ENCODE measurements at regions not wholly inside any gene's neighbourhood (a gene's known extent, or its start where the extent isn't known, plus 50 kb on each side); places are given as distances from the start of the nearest gene placed in this dataset.

DNA sequence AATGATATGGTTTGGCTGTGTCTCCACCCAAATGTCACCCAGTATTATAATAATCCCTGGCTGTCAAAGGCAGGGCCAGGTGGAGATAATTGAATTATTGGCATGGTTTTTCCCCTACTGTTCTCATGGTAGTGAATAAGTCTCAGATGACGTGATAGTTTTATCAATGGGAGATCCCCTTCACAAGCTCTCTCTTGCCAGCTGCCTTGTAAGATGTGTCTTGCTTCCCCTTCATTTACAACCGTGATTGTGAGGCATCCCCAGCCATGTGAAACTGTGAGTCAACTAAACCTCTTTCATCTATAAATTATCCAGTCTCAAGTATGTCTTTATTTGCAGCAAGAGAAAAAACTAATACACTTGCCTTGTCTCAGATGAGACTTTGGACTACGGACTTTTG is 907.3 kb upstream of the MANEA start:
- DNase-seq (ENCODE audit: extremely low spot score): no peak
- no peaks in the 10 kb centered on the region for H3K36me3 ChIP-seq (ENCODE audit: insufficient read depth)
- no peak overlapping the region for H3K4me3 ChIP-seq (ENCODE audit: low read depth, low read length)
- WGBS: 76% methylated on average over 3 of the region's 3 CpGs
- no peaks in the 10 kb centered on the region for H3K4me1 ChIP-seq (ENCODE audit: insufficient read depth)
- no peak overlapping the region for H3K27ac ChIP-seq (ENCODE audit: low read depth)

DNA sequence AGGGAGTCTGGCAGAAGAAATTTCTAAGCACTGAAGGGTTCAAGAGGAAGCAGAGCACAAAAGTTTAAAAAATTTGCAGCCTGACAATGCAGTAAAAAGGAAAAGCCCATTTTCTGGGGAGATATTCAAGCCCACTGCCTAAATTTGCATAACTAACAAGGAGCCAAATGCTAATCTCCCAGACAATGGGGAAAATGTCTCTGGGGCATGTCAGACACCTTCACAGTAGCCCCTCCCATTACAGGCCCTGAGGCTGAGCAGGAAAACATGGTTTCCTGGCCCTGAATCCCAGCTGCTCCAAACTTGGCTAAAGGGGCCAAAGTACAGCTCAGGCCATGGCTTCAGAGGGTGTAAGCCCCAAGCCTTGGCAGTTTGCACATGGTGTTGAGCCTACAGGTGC is 908.5 kb upstream of the MANEA start:
- Histone ChIP-seq H3K4me1 (ENCODE audit: insufficient read depth) (no peaks in the 10 kb centered on the region), H3K36me3 (ENCODE audit: insufficient read depth) (no peaks in the 10 kb centered on the region), H3K27ac (ENCODE audit: low read depth) (no peak overlapping the region), H3K4me3 (ENCODE audit: low read depth, low read length) (no peak overlapping the region)
- DNase-seq (ENCODE audit: extremely low spot score): no peak

DNA sequence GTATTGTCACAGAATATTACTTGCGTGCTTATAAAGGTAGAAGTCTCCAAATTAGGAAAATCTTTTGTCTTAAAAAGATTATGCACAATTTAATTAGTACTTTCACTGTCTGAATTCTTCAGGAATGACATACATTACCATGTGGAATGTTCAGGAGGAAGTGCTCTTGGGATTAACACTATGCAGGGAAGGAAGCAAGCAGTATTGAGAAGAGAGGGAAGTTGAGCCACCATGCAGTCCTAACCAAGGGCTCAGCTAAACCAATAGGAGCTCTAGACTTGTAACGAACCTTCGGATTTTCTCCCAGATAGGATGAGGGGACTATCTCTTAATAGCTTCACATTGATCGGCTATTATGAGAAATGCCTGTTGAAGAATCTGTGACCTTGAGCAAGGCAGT is 918.4 kb upstream of the MANEA start:
- WGBS: 82% methylated on average over 4 of the region's 4 CpGs
- no peaks in the 10 kb centered on the region for H3K4me1 ChIP-seq (ENCODE audit: insufficient read depth)
- H3K36me3 ChIP-seq (ENCODE audit: insufficient read depth): no peaks in the 10 kb centered on the region
- DNase-seq (ENCODE audit: extremely low spot score): no peak
- no peak overlapping the region for H3K27ac ChIP-seq (ENCODE audit: low read depth)
- H3K4me3 ChIP-seq (ENCODE audit: low read depth, low read length): no peak overlapping the region

DNA sequence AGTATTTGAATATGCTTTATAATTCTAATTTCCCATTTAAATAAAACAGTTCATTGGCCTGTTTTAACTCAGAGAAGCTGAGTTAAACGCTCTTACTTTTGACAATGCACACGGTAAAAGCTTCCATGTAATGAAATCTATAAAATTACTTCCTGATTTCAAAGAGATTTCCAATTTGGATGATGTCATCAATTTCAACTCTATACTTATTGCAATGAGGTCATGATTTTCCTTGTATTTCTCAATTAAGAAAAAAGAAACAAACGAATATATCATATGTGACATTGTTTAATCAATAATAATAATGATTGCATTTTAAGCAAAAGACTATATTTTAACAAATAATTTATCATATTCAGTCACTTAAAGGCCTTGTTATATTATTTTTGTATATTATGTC is 926.1 kb upstream of the MANEA start:
- Histone ChIP-seq H3K36me3 (ENCODE audit: insufficient read depth) (no peaks in the 10 kb centered on the region), H3K4me1 (ENCODE audit: insufficient read depth) (no peaks in the 10 kb centered on the region), H3K27ac (ENCODE audit: low read depth) (no peak overlapping the region), H3K4me3 (ENCODE audit: low read depth, low read length) (no peak overlapping the region)
- WGBS: 79% methylated on average over 3 of the region's 3 CpGs
- no peak for DNase-seq (ENCODE audit: extremely low spot score)

DNA sequence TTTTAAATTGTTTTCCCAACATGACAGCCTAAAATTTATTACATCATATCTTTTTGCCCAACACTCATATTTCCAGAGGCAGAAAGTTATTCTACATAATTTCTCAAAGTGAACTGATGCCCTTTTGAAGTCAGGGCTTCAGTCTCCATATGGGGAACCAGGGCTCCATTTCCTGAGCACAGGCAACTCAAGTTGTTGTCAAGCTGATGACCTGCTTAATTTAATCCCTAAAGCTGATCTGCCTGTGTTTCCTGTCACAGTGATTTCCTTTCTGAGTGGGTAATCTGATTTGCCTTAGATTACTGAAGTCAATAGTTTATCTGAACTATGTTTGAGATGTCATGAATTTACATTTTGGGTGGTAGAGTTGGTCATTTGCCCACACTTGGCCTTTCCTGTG is 932.1 kb upstream of the MANEA start:
- no peak for DNase-seq (ENCODE audit: extremely low spot score)
- Histone ChIP-seq H3K36me3 (ENCODE audit: insufficient read depth) (no peaks in the 10 kb centered on the region), H3K27ac (ENCODE audit: low read depth) (no peak overlapping the region), H3K4me3 (ENCODE audit: low read depth, low read length) (no peak overlapping the region), H3K4me1 (ENCODE audit: insufficient read depth) (no peaks in the 10 kb centered on the region)

DNA sequence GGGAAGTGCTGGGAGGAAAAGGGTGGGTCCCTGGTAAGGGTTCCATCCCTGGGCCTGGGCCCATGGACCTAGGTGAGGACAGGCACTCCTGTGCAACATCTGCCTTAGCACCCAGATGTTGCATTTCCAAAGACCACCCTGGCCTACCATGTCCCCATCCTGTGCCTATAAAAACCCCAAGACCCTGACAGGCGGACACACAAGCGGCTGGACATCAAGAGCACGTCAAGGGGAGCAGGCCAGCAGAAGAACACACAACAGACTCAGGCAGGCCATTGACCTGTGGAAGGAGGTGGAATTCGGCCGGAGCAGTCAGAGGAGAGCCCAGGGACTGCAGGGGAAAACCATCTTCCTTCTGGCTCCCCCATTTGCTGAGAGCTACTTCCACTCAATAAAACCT is 937.8 kb upstream of the MANEA start:
- Histone ChIP-seq H3K4me3 (ENCODE audit: low read depth, low read length) (no peak overlapping the region), H3K4me1 (ENCODE audit: insufficient read depth) (no peaks in the 10 kb centered on the region), H3K36me3 (ENCODE audit: insufficient read depth) (no peaks in the 10 kb centered on the region), H3K27ac (ENCODE audit: low read depth) (no peak overlapping the region)
- WGBS: 88% methylated on average over 5 of the region's 5 CpGs
- no peak for DNase-seq (ENCODE audit: extremely low spot score)

DNA sequence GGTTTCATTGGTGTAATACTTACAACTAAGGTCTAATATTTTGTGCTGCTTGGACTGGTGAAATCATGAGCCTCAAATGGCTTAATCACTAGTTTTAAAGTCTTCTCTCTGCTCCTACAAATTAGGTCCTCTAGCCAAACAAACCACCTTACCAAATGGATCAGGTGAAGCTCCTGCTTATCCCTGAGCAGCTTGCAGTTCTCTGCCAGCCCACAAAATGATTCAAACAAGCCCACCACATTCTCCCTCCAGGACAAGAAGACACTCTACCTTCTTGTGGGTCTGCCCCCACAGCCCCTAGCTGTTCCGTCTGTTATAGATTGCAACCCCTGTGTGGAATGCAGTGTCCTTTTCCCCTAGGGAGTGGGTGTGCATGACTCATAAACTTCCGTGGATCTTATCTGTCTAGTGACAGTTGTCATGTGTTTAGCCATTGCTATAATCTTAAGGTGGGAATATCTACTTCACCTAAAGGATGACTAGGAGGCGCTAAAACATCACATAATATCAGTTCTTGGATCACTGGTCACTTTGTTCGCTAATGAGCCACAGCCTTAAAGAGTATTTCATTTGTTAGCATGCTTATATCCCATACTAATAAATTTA is 940.5 kb upstream of the MANEA start:
- WGBS: 34% methylated on average over 4 of the region's 4 CpGs
- DNase-seq (ENCODE audit: extremely low spot score): no peak
- no peak overlapping the region for H3K27ac ChIP-seq (ENCODE audit: low read depth)
- no peak overlapping the region for H3K4me3 ChIP-seq (ENCODE audit: low read depth, low read length)
- no peaks in the 10 kb centered on the region for H3K36me3 ChIP-seq (ENCODE audit: insufficient read depth)
- H3K4me1 ChIP-seq (ENCODE audit: insufficient read depth): no peaks in the 10 kb centered on the region

DNA sequence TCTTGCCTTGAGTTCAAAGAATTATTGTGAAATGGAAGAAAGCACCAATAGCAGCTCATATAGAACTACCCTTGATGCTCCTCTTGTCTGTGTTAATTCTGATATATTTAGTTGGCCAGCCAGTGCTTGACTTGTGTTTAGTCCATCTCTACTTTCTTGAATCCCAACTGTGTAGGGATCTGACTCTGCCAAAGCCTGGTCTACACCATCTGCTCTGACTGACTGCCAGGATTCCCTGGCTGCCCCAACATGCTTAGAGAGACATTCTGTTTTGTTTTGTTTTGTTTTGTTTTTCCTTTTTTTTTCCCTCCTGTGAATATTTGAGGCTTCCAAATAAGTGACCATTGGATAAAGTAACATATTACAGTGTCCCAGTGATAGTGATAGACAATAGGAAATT is 953.7 kb upstream of the MANEA start:
- no peak overlapping the region for H3K27ac ChIP-seq (ENCODE audit: low read depth)
- no peak overlapping the region for H3K4me3 ChIP-seq (ENCODE audit: low read depth, low read length)
- no peaks in the 10 kb centered on the region for H3K36me3 ChIP-seq (ENCODE audit: insufficient read depth)
- no peaks in the 10 kb centered on the region for H3K4me1 ChIP-seq (ENCODE audit: insufficient read depth)
- no peak for DNase-seq (ENCODE audit: extremely low spot score)

DNA sequence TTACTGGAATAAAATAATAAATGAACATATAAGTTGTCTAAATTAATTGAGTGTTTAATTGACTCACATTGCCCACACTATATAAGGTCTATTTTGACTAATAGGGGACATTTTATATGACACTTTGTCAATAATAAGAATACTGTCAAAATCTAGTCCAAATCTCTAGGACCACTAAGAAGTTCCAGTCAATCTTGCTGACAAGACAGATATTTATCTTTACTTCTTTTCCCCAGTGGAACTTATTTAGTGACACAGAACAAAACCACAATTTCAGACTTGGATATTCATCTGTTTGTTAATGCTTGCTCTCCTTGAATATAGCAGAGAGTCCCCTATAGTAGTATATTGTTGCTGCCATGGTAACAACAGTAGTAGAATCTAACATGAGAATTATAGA is 954.6 kb upstream of the MANEA start:
- no peaks in the 10 kb centered on the region for H3K36me3 ChIP-seq (ENCODE audit: insufficient read depth)
- H3K4me3 ChIP-seq (ENCODE audit: low read depth, low read length): no peak overlapping the region
- no peak for DNase-seq (ENCODE audit: extremely low spot score)
- no peak overlapping the region for H3K27ac ChIP-seq (ENCODE audit: low read depth)
- no peaks in the 10 kb centered on the region for H3K4me1 ChIP-seq (ENCODE audit: insufficient read depth)

DNA sequence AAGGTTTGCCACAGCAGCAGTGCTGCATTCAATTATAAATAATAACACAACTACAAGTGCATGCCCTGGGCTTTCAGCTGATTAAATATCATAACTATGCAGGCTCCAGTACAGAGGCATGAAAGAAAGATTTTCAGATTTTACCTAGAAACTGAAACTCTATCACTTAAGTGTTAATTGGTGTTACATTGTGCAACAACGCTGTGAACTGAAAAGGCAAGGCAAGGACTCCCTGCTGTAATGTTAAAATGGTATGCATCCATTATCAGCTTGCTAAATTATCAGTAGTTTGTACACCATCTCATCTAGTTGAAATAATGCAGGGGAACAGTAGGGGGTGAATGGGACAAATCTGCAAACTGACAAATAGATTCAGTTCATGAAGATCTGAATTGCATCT is 976.7 kb upstream of the MANEA start:
- DNase-seq (ENCODE audit: extremely low spot score): no peak
- 67% methylated on average over 1 of the region's 1 CpG for WGBS
- Histone ChIP-seq H3K27ac (ENCODE audit: low read depth) (no peak overlapping the region), H3K36me3 (ENCODE audit: insufficient read depth) (no peaks in the 10 kb centered on the region), H3K4me3 (ENCODE audit: low read depth, low read length) (no peak overlapping the region), H3K4me1 (ENCODE audit: insufficient read depth) (no peaks in the 10 kb centered on the region)

DNA sequence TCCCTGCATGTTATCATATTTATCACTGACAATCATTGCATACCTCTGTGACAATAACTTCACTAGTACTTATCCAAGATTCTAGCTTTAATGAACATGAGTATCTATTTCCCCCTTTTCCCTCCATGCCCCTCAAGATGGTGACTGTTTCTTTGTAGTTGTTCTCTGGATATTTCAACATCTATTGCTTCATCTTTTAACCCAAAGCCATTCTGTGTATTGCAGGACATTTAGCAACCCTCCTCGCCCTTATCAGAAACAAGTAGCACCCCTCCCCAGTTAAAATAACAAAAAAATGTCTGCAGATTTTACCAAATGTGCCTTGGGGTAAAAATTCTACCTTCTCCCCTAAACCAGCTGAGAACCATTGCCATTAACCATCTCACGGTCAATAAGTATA is 979.8 kb upstream of the MANEA start:
- Histone ChIP-seq H3K27ac (ENCODE audit: low read depth) (no peak overlapping the region), H3K36me3 (ENCODE audit: insufficient read depth) (no peaks in the 10 kb centered on the region), H3K4me3 (ENCODE audit: low read depth, low read length) (no peak overlapping the region), H3K4me1 (ENCODE audit: insufficient read depth) (no peaks in the 10 kb centered on the region)
- DNase-seq (ENCODE audit: extremely low spot score): no peak
- WGBS: 93% methylated on average over 2 of the region's 2 CpGs

DNA sequence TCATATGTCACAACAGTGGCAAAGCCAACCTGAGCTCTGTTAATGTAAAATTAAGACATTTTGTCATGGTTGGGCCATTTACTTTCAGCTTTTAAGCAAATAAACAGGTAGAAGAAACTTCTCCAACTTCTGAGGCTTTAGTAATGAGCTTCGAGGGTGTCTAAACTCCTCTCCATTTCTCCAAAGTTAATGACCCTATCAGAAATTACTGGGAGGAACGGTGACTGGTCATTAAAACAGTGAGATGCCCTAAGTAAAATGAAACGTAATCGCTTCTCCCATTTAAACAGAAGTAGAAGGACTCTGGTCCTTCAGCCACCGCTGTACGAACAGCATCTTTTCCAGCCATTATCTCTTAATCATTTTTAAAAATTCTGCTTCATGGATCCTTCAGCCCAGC is 986.9 kb upstream of the MANEA start:
- 88% methylated on average over 6 of the region's 6 CpGs for WGBS
- no peaks in the 10 kb centered on the region for H3K4me1 ChIP-seq (ENCODE audit: insufficient read depth)
- no peaks in the 10 kb centered on the region for H3K36me3 ChIP-seq (ENCODE audit: insufficient read depth)
- no peak overlapping the region for H3K4me3 ChIP-seq (ENCODE audit: low read depth, low read length)
- DNase-seq (ENCODE audit: extremely low spot score): no peak
- H3K27ac ChIP-seq (ENCODE audit: low read depth): no peak overlapping the region

DNA sequence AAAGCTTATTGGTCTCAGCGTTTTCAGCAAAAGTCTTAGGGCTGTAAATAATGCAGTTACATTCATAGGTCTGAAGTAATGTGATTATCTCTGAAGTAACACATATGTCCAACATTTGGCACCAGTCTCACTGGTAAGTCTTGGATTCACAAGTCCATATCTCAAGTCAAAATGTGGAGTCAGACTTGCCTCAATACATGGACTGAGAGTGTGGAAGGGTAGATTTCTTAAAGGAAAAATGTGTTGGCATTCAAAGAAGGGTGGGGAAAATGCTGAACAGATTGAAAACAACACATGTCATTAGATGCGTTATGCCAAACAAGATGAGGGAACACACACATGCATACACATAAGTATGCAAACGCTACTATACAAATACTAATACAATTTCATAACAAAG is 989.0 kb upstream of the MANEA start:
- Histone ChIP-seq H3K27ac (ENCODE audit: low read depth) (no peak overlapping the region), H3K36me3 (ENCODE audit: insufficient read depth) (no peaks in the 10 kb centered on the region), H3K4me3 (ENCODE audit: low read depth, low read length) (no peak overlapping the region), H3K4me1 (ENCODE audit: insufficient read depth) (no peaks in the 10 kb centered on the region)
- no peak for DNase-seq (ENCODE audit: extremely low spot score)
- WGBS: 49% methylated on average over 3 of the region's 3 CpGs

DNA sequence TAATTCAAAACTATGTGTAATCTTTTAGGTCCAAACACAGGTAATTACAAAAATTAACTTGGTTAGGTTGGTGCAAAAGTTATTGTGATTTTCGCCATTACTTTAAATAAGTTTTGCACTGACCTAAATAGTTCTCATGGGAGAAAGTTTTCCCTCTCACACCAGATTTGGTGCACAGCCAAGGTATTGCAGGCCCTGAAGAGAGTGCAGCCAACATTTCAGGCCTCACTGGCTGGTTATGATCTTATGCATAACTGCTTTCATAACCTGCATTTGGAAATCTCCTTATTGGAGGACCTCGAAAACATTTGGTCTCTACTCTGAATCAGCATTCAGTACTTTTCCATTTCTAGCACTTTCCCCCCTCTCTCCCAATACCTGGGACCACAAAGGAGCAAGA is 993.1 kb upstream of the MANEA start:
- 74% methylated on average over 2 of the region's 2 CpGs for WGBS
- Histone ChIP-seq H3K4me1 (ENCODE audit: insufficient read depth) (no peaks in the 10 kb centered on the region), H3K4me3 (ENCODE audit: low read depth, low read length) (no peak overlapping the region), H3K36me3 (ENCODE audit: insufficient read depth) (no peaks in the 10 kb centered on the region), H3K27ac (ENCODE audit: low read depth) (no peak overlapping the region)
- DNase-seq (ENCODE audit: extremely low spot score): no peak

DNA sequence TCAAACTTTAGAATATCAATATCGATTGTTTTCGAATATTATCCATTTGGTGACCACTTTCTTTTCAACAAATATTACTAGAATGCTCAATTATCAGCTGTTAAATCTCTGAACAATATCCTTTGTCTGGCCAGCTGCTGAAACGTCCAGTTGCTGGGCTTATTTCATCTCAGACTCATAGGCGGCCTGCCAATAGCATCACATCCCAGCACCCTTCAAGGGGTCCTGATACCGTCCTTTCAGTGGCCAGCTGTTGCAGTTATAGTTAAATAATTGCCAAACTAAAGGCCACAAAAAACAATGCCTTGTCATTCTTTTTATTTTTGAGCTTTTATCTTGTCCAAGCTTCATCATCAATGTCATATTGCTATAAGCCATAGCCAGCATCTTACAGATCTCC is 1006.8 kb upstream of the MANEA start:
- DNase-seq (ENCODE audit: extremely low spot score): no peak
- Histone ChIP-seq H3K4me1 (ENCODE audit: insufficient read depth) (no peaks in the 10 kb centered on the region), H3K4me3 (ENCODE audit: low read depth, low read length) (no peak overlapping the region), H3K36me3 (ENCODE audit: insufficient read depth) (no peaks in the 10 kb centered on the region), H3K27ac (ENCODE audit: low read depth) (no peak overlapping the region)
- 63% methylated on average over 5 of the region's 5 CpGs for WGBS

All from urinary bladder (tissue), 3 donors.